Spleen (tissue), 7 donors: ENCODE measurements at regions not wholly inside any gene's neighbourhood (a gene's known extent, or its start where the extent isn't known, plus 50 kb on each side); places are given as distances from the start of the nearest gene placed in this dataset.

Source experiments
- POLR2A ChIP-seq, 3 donors: fragments of 450-650 bp; IDR thresholded peaks; one replicate each; pipeline ENCODE4 v1.5.1; 2017; ENCODE audit warnings: antibody characterized with exemption in 3 of 3, mild to moderate bottlenecking in 1 of 3
- POLR2AphosphoS5 ChIP-seq, 3 donors: sonication (generic); formaldehyde crosslinking; IDR thresholded peaks; one replicate each; pipeline ENCODE4 v1.5.1; 2017; ENCODE audit warnings: antibody characterized with exemption in 3 of 3
- TF ChIP-seq, protein P1 (sequence below), 11 experiments: fragments of 200-600 bp in 7 of 11; fragments of 450-650 bp in 4 of 11; sonication (generic) in 4 of 11; IDR thresholded peaks in 8 of 11; conservative IDR thresholded peaks in 3 of 11; 1 replicate in 7 of 11; 2 replicates in 4 of 11; pipeline versions ENCODE4 v1.4.0 to v1.8.0; 2016 to 2021; ENCODE audit warnings: antibody characterized with exemption in 11 of 11, inconsistent platforms in 4 of 11, mild to moderate bottlenecking in 1 of 11
- donor health status: DM: no; HTN: no; CAD: no; lungs with moderate emphysema.
- donor health status: DM: no; HTN: no; CAD: no.
- donor health status: DM: no; HTN: no; CAD: no.

DNA sequence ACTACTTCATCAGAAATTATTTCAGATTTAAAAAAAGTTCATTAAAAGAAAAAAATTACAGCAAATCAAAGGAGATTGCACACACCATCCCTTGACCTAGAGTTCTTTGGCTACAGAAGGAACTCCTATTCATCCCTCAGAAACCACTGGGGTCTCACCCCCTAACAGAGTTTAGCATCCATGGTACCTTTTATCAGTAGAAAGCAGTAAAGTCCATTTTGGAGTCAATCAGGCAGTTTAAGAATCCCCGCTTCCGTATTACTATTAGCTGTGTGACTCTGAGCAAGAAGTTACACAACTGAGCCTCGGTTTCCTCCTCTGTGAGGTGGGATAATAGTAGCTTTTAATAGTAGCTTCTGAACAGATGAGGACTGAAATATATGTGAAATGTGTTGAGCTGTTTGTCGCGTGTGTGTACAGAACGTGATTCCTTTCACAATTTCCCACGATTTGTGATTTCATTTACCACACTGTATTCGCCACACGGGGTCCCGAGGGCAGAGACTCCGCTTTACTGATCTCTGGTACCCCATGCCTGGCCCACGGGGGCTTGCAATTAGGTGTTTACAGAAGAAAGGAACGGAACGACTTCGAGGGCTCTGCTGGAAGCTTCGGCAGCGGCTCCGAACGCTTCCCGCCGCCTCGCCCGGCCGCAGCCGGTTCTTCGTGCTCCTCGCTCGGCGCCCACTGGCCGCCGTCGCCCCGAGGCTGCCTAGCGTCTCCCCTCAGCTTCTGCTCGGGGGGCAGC, 72.5 kb upstream of the ZBED5 start:
- TF ChIP-seq, protein P1, sequence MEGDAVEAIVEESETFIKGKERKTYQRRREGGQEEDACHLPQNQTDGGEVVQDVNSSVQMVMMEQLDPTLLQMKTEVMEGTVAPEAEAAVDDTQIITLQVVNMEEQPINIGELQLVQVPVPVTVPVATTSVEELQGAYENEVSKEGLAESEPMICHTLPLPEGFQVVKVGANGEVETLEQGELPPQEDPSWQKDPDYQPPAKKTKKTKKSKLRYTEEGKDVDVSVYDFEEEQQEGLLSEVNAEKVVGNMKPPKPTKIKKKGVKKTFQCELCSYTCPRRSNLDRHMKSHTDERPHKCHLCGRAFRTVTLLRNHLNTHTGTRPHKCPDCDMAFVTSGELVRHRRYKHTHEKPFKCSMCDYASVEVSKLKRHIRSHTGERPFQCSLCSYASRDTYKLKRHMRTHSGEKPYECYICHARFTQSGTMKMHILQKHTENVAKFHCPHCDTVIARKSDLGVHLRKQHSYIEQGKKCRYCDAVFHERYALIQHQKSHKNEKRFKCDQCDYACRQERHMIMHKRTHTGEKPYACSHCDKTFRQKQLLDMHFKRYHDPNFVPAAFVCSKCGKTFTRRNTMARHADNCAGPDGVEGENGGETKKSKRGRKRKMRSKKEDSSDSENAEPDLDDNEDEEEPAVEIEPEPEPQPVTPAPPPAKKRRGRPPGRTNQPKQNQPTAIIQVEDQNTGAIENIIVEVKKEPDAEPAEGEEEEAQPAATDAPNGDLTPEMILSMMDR (IDR thresholded peaks at IDR 0.05 in 8 of 11, conservative IDR thresholded peaks at IDR 0.05 in 3 of 11): no peak
- no peak for TF ChIP-seq POLR2A (IDR thresholded peaks at IDR 0.05)
- TF ChIP-seq POLR2AphosphoS5 (IDR thresholded peaks at IDR 0.05): no peak
